NCI-H1092 treated with DMSO at 0.1 percent for 48 hours (cell line): ENCODE measurements at regions not wholly inside any gene's neighbourhood (a gene's known extent, or its start where the extent isn't known, plus 50 kb on each side); places are given as distances from the start of the nearest gene placed in this dataset.
"Not testable (repeated sequence)": the region's sequence is repeated elsewhere in the genome, so short reads cannot be mapped to it uniquely, and the experiment has no call there.

ENCODE experiments used
- DNase-seq: peaks from one replicate; lab custom pipeline; 2025; lab: John Stamatoyannopoulos, UW

DNA sequence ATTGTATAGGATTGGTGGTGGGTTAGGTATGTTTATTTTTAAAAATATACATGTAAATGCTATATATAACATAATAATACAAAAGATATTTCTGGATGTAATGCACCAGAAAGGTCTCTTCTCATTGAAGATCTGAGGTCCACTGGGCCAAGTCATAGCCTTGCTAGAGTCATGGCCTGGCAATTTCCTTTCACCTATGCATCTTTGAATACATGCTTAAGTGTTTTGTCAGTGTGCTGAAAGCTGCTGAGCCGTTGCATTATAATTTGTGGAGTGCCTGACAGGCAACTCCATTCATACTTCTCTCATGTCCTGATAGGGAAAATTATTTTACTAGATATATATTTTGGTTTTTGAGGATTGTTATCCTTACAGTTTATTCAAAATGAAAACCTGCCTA is 410.2 kb upstream of the CT83 start:
- DNase-seq = no peak

DNA sequence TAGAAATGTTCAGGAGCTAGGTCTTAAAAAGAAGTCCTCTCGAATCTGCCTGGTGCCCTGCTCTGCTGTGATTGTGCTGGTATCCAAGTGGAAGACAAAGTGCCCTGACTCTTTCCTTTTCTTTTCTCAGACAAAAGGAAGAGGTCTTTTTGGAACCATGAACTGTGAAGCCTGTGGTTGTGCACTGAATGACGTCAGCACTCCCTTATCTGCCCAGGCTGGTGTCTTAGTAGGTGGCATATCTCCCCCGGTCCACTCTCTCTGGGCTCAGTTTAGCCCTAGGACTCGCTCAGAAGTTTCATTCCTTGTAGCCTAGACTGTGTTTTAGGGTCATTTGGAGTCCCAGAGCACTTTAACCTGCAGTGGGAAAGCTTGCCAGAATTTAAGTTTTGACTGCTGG is 400.3 kb upstream of the CT83 start:
- no peak for DNase-seq

- DNase-seq = no peak
Measured at GRCh38 chrX:116862340-116862739, 399.6 kb upstream of the CT83 start.

- DNase-seq = no peak
Measured at GRCh38 chrX:116841290-116841689, 378.5 kb upstream of the CT83 start.

DNA sequence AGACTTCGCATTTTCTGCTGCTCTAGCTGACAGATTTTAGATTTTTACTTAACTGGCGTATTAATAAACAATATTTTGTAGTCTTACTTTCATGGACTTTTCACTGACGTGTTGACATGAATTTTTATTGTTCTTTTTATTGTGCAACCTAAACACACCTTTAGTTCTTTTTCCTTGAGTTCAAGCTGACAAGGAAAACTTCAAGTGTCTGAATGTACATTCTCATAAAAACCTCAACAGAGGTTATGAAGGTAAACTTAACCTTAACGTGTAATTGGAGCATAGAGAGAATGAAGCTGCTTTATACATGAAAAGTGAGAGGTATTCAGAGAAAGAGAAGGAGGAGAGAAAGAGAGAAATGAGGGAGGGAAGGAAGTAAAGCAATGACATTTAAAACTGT is 364.3 kb upstream of the CT83 start:
- DNase-seq = no peak

GRCh38 chrX:116824785-116825184 is 362.0 kb upstream of the CT83 start:
- no peak for DNase-seq

DNA sequence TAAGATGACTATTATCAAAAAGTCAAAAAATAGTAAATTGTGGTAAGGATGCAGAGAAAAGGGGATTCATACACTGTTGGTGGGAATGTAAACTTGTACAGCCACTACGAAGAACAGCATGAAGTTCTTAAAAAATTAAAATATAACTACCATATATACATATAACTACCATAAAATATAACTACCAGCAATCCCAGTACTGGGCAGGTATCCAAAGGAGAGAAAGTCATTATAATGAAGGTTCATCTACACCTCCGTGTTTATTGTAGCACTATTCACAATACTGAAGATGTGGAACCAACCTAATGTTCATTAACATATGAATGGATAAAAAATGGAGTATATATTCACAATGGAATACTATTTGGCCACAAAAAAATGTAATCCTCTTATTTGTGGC is 360.9 kb upstream of the CT83 start:
- DNase-seq = no peak

DNA sequence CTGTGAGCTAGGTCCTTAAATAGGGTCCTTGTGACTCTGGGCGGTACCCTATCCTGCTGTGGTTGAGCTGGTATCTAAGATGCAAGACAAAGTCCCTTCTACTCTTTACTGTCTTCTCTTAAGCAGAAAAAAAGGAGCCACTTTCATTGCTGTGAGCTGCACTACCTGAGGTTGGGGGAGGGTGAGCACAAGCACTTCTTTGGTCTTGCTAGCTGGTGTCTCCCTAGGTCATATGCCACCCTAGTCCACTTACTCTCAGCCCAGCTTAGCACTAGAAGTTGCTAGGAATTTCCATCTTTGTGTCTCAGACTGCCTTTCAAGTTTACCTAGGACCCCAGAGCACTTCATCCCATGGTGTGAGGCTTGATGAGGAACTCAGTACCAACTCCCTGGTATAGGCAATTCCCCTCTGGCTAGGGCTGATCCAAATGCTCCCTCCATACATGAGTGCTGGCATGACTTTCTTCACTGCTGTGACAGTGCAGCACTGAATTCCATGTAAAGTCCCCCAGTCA is 343.6 kb upstream of the CT83 start:
- no peak for DNase-seq

GRCh38 chrX:116801943-116802342 is 339.2 kb upstream of the CT83 start:
- no peak for DNase-seq

GRCh38 chrX:116781926-116782325 is 319.1 kb upstream of the CT83 start:
- no peak for DNase-seq

DNA sequence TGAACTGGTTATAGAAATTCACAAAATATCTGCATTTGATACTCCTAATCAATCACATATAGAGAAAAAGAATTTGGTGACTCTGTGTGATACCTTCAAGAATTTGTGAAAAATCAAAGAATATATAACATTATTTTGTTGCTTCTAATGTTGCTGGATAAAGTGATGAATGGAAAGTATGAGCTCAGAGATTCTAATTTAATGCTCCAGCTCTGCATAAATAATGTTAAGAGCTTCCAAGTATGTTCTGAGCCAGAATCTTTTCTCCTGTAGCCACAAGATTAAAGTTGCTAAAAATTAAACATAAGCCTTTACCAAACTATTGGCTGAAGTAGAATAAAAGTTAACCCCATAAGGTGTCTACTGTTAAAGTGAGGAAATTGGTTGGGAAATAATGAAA is 294.7 kb upstream of the CT83 start:
- DNase-seq = no peak

DNA sequence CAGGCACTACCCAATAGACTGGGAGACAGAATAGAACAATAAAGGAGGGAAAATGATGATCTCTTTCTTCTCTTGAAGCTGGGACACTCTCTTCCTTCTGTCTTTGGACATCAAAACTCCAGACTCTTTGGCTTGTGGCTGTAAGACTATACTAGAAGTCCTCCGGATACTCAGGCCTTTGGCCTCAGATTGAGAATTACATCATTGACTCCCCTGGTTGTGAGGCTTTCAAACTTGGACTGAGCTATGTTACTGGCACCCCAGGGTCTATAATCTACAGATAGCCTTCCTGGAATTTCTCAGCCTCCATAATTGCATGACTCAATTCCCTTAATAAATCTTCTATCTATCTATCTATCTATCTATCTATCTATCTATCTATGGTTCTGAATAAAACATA is 294.2 kb upstream of the CT83 start:
- DNase-seq = no peak

DNA sequence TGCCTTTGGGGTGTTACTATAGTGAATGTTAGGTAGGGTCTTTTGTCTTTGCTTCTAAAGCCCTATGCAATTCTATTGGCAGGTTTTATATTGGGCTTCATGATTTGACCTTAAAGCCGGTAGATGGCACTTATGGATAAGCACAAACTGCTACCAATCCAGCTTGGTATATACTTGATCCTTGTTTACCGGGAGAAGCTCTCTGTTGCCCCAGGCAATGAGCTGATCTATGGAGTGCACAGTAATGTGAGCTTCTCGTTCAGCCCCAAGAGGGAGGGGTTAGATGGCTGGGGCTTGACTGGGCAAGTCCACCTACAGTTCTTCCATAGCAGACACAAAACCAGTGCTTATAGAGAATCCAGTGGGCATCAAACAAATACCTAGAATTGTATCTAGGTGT is 287.2 kb upstream of the CT83 start:
- peak; percentile 7 for DNase-seq

GRCh38 chrX:116732214-116732613 is 269.4 kb upstream of the CT83 start:
- DNase-seq = no peak

DNA sequence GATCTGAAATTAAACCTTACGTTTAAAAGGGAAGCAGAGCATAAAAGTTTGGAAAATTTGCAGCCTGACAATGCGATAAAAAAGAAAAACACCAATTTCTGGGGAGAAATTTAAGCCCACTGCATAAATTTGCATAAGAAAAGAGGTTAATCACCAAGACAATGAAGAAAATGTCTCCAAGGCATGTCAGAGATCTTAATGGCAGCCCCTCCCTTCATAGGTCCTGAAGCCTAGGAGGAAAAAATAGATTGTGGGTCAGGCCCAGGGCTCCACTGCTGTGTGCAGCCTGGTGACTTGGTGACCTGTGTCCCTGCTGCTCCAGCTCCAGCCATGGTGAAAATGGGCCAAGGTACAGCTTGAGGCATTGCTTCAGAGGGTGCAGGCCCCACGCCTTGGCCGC is 264.0 kb upstream of the CT83 start:
- DNase-seq = no peak

- DNase-seq = no peak
Measured at GRCh38 chrX:116694046-116694445, 231.3 kb upstream of the CT83 start.

GRCh38 chrX:116679544-116679943 is 216.8 kb upstream of the CT83 start:
- DNase-seq = not testable (repeated sequence)

- DNase-seq = no peak
Measured at GRCh38 chrX:116667346-116668134, 204.8 kb upstream of the CT83 start.

DNA sequence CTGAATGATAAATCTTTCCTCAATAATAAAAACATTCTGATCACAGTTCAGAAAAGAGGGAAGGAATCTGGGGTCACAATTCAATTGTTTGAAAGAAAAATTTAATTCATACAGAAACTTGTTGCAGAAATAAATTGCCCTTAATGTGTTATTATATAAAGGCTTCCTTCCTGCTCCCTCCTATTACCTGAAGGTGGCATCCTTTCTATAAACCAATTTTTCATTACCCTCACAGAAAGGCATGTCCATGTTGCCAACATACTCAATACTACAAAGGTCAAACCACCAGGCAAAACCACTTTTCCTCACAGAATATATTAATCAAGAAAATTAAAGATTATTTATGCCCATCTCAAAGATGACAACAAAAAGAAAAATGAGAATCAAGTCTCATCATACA is 194.3 kb upstream of the CT83 start:
- no peak for DNase-seq

DNA sequence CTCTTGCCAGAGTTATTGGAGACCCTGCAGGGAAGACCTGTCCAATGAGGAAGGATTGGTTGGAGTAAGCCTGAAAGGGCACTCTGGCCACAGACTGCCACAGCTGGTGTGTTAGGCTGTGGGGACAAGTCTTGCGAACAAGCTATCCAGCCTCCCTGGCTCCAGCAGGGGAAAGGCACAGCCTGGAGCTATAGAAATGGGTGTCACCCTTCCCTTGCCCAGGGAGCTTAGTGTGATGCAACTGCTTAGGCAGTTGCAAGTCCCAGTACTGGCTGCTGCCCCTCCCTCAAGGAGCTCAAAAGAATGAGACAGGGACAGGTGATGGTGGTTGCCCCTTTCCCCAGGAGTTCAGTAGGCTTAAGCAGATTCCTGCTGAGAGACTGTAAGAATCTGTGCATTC is 165.7 kb upstream of the CT83 start:
- DNase-seq = no peak

- no peak for DNase-seq
Measured at GRCh38 chrX:116618546-116618945, 155.8 kb upstream of the CT83 start.

DNA sequence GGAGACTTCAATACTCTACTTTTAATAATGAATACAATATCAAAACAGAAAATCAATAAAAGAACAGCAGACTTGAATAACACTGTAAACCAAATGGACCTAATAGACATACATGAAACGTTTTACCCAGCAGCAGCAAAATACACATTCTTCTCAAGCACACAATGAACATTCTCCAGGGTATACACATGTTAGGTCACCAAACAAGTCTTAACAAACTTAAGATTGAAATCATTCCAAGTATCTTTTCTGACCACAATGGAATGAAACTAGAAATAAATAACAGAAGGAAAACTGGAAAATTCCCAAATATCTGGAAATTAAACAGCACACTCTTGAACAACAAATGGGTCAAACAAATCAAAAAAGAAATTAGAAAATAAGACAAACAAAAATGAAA is 145.0 kb upstream of the CT83 start:
- no peak for DNase-seq

DNA sequence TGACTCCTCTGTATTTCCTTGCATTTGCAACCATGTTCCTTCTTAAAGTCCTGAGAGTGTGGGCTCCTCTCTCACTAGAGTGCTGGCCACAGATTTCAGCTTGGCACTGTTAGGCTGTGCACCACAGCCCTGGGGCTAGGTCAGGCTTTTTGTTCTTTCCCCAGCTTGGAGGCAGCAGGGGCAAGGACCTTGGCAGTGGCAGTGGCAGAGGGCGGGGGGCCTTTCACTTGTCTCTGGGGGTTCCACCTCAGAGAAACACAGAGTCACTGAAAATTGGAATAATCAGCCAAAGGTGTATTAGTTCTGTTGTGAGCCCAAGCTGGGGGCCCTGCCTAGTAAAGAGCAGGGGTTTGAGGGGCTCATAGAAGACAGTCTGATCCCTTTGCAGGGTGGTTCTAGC is 142.8 kb upstream of the CT83 start:
- DNase-seq = no peak

DNA sequence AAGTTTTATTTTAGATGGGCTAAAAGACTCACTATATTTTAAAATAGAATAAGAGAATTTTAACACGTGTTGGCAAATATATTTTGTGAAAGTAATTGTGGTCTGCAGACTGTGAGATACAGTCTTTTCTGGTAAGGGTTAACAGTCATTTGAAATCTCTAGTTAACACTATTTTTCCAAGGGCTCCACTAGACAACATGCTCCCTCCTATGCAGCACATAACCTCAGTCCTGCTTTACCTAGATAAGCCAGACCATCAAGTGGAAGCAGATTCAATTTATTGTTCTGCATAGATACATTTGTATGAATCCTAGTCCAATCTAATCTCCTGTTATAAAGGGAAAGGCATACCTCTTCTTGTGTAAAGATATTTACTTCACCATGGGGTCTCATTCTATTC is 133.2 kb upstream of the CT83 start:
- DNase-seq = no peak
